ENCODE measurements at regions not wholly inside any gene's neighbourhood (a gene's known extent, or its start where the extent isn't known, plus 50 kb on each side); places are given as distances from the start of the nearest gene placed in this dataset.
A peak's percentile ranks its signal among the peaks of the same experiment; 100 is the strongest.

DNA sequence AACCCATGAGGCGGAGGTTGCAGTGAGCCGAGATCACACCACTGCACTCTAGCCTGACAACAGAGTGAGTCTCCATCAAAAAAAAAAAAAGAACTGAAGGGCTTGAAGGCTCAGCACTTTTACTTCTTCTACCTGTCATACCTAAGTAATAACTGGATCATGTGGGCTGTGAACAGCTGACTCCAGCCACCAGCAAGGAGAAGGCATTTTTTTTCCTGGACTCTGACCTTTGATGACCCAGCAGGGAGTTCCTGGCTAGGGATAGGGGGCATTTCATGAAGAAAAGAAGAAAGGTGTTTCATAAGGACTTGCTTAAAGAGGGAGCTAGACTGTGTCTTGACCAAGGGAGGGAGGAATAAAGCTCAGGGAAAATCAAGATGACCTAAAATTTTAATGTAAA lies 266.0 kb downstream of the ZNF621 start:
- no peak for DNase-seq (ENCODE audit: low read depth in 2 of 2)
- H3K27me3 ChIP-seq (ENCODE audit: control insufficient read depth, insufficient read depth, low read length): no peaks in the 10 kb centered on the region
- H3K4me3 ChIP-seq (replicated peaks in 1 of 4; ENCODE audit: control extremely low read depth in 1 of 4, insufficient read depth in 1 of 4, low read depth in 3 of 4, low read length in 4 of 4): no peak overlapping the region
- H3K27ac ChIP-seq (ENCODE audit: insufficient read depth, low read length): no peak overlapping the region
- TF ChIP-seq, protein P1, sequence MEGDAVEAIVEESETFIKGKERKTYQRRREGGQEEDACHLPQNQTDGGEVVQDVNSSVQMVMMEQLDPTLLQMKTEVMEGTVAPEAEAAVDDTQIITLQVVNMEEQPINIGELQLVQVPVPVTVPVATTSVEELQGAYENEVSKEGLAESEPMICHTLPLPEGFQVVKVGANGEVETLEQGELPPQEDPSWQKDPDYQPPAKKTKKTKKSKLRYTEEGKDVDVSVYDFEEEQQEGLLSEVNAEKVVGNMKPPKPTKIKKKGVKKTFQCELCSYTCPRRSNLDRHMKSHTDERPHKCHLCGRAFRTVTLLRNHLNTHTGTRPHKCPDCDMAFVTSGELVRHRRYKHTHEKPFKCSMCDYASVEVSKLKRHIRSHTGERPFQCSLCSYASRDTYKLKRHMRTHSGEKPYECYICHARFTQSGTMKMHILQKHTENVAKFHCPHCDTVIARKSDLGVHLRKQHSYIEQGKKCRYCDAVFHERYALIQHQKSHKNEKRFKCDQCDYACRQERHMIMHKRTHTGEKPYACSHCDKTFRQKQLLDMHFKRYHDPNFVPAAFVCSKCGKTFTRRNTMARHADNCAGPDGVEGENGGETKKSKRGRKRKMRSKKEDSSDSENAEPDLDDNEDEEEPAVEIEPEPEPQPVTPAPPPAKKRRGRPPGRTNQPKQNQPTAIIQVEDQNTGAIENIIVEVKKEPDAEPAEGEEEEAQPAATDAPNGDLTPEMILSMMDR (conservative IDR thresholded peaks at IDR 0.05 in 1 of 2, IDR thresholded peaks at IDR 0.05 in 1 of 2; ENCODE audit: low read depth in 1 of 2, low read length in 2 of 2): no peak
- no peak overlapping the region for H3K9ac ChIP-seq (ENCODE audit: insufficient read depth, low read length)
- no peaks in the 10 kb centered on the region for H3K79me2 ChIP-seq (ENCODE audit: control insufficient read depth, insufficient read depth, low read length)
- no peaks in the 10 kb centered on the region for H3K9me3 ChIP-seq (ENCODE audit: control insufficient read depth, insufficient read depth, low read depth, low read length)
- no peaks in the 10 kb centered on the region for H3K4me1 ChIP-seq (ENCODE audit: control insufficient read depth, extremely low read depth, insufficient read depth, low read length)
- no peak overlapping the region for H2AFZ ChIP-seq (ENCODE audit: low read length)
- no peaks in the 10 kb centered on the region for H3K36me3 ChIP-seq (ENCODE audit: control insufficient read depth, insufficient read depth, low read length)
- H3K4me2 ChIP-seq (ENCODE audit: extremely low read depth, insufficient read depth, low read length): no peak overlapping the region
- no peaks in the 10 kb centered on the region for H4K20me1 ChIP-seq (ENCODE audit: control insufficient read depth, extremely low read depth, insufficient read depth, low read length)

DNA sequence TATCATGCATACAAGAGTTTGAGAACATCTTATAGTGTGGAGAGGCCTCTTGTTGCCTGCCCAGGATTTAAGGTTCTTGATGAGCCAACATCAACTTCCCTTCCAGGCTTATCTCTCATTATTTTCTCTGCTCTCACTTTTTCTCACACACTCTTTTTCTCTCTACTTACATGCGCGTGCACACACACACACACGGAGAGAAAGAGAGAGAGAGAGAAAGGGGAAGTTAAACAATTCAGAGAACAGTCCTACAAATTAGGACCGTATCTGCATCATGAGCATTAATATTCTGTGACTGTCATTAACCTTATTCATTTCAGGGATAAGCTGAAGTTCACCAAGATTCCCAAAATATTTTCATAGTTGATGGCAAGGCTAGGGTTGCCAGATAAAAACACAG lies 269.0 kb downstream of the ZNF621 start:
- no peak overlapping the region for H2AFZ ChIP-seq (ENCODE audit: low read length)

DNA sequence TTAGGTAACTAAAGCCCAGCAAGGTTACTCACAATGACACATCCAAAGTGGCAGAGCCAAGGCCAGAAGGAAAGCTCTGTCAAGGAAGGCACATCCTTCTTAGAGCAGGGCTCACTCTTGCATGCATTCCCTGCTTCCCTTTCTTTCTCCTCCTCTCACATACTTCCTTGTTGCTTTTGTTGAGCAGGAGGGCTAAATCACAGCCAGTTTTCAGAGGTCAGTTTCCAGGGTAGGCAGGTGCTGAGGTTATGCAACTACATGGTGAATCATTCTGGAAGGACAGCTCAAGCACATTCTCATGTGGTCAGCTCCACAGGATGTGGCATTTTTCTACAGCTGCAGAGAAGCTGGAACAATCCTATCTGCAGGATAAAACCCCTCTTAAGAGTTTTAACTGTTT lies 275.6 kb downstream of the ZNF621 start:
- Histone ChIP-seq H3K79me2 (ENCODE audit: control insufficient read depth, insufficient read depth, low read length) (no peaks in the 10 kb centered on the region), H2AFZ (ENCODE audit: low read length) (no peak overlapping the region), H3K4me2 (ENCODE audit: extremely low read depth, insufficient read depth, low read length) (no peak overlapping the region), H3K27me3 (ENCODE audit: control insufficient read depth, insufficient read depth, low read length) (no peaks in the 10 kb centered on the region), H3K36me3 (ENCODE audit: control insufficient read depth, insufficient read depth, low read length) (no peaks in the 10 kb centered on the region), H4K20me1 (ENCODE audit: control insufficient read depth, extremely low read depth, insufficient read depth, low read length) (no peaks in the 10 kb centered on the region), H3K9ac (ENCODE audit: insufficient read depth, low read length) (no peak overlapping the region), H3K4me3 (replicated peaks in 1 of 4; ENCODE audit: control extremely low read depth in 1 of 4, insufficient read depth in 1 of 4, low read depth in 3 of 4, low read length in 4 of 4) (no peak overlapping the region), H3K4me1 (ENCODE audit: control insufficient read depth, extremely low read depth, insufficient read depth, low read length) (no peaks in the 10 kb centered on the region), H3K27ac (ENCODE audit: insufficient read depth, low read length) (no peak overlapping the region), H3K9me3 (ENCODE audit: control insufficient read depth, insufficient read depth, low read depth, low read length) (no peaks in the 10 kb centered on the region)
- DNase-seq (ENCODE audit: low read depth in 2 of 2): peak; percentile 56 to 94
- no peak for TF ChIP-seq EZH2 (IDR thresholded peaks at IDR 0.05; ENCODE audit: low read length, missing control alignments)
- TF ChIP-seq, protein P1 (conservative IDR thresholded peaks at IDR 0.05 in 1 of 2, IDR thresholded peaks at IDR 0.05 in 1 of 2; ENCODE audit: low read depth in 1 of 2, low read length in 2 of 2): no peak

More for the DNA sequence above, 269.0 kb downstream of the ZNF621 start:
- Histone ChIP-seq H3K9me3 (ENCODE audit: control insufficient read depth, insufficient read depth, low read depth, low read length) (no peaks in the 10 kb centered on the region), H3K4me1 (ENCODE audit: control insufficient read depth, extremely low read depth, insufficient read depth, low read length) (no peaks in the 10 kb centered on the region), H3K4me3 (replicated peaks in 1 of 4; ENCODE audit: control extremely low read depth in 1 of 4, insufficient read depth in 1 of 4, low read depth in 3 of 4, low read length in 4 of 4) (no peak overlapping the region), H4K20me1 (ENCODE audit: control insufficient read depth, extremely low read depth, insufficient read depth, low read length) (no peaks in the 10 kb centered on the region), H3K4me2 (ENCODE audit: extremely low read depth, insufficient read depth, low read length) (no peak overlapping the region), H3K27ac (ENCODE audit: insufficient read depth, low read length) (no peak overlapping the region), H3K27me3 (ENCODE audit: control insufficient read depth, insufficient read depth, low read length) (no peaks in the 10 kb centered on the region), H3K79me2 (ENCODE audit: control insufficient read depth, insufficient read depth, low read length) (no peaks in the 10 kb centered on the region), H3K36me3 (ENCODE audit: control insufficient read depth, insufficient read depth, low read length) (no peaks in the 10 kb centered on the region), H3K9ac (ENCODE audit: insufficient read depth, low read length) (no peak overlapping the region)
- DNase-seq (ENCODE audit: low read depth in 2 of 2): no peak
- TF ChIP-seq EZH2 (IDR thresholded peaks at IDR 0.05; ENCODE audit: low read length, missing control alignments): no peak
- TF ChIP-seq, protein P1 (conservative IDR thresholded peaks at IDR 0.05 in 1 of 2, IDR thresholded peaks at IDR 0.05 in 1 of 2; ENCODE audit: low read depth in 1 of 2, low read length in 2 of 2): no peak

All from fibroblast of lung (primary cell).